ENCODE measurements at regions not wholly inside any gene's neighbourhood (a gene's known extent, or its start where the extent isn't known, plus 50 kb on each side); places are given as distances from the start of the nearest gene placed in this dataset.

- TF ChIP-seq EZH2 (IDR thresholded peaks at IDR 0.05) (no peak), CTCF (IDR thresholded peaks at IDR 0.05) (no peak)
Observed at GRCh38 chr6:23969344-23969743, 156.7 kb upstream of the NRSN1 start.

Measured in neural progenitor cell (in vitro differentiated cells).